Loucy (cell line): ENCODE measurements at regions not wholly inside any gene's neighbourhood (a gene's known extent, or its start where the extent isn't known, plus 50 kb on each side); places are given as distances from the start of the nearest gene placed in this dataset.

ENCODE experiments used
- EZH2phosphoT487 ChIP-seq: fragments of 200-600 bp; IDR thresholded peaks from 2 replicates; pipeline ENCODE4 v1.6.1; 2018; ENCODE audit warnings: antibody characterized with exemption, mild to moderate bottlenecking, moderate library complexity, borderline replicate concordance
- TF ChIP-seq, protein P1 (sequence below): fragments of 200-600 bp; sonication (generic); conservative IDR thresholded peaks from 2 replicates; pipeline ENCODE4 v1.5.1; 2014; ENCODE audit warnings: mild to moderate bottlenecking, antibody characterized with exemption, low read length

DNA sequence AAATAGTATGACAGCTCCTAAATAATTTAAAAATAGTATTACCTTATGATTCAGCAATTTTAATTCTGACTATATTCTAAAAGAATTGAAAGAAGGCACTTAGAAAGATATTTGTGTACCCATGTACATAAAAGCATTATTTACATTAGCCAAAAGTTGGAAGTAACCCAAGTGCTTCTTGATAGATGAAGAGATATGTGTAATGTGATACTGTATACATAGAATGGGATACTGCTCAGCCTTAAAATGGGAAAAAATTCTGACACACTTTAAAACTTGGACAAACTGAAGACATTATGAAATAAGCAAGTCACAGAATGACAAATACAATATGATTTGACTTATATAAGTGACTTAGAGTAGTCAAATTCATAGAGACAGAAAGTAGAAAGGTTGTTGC is 112.2 kb downstream of the IDS start:
- TF ChIP-seq, protein P1, sequence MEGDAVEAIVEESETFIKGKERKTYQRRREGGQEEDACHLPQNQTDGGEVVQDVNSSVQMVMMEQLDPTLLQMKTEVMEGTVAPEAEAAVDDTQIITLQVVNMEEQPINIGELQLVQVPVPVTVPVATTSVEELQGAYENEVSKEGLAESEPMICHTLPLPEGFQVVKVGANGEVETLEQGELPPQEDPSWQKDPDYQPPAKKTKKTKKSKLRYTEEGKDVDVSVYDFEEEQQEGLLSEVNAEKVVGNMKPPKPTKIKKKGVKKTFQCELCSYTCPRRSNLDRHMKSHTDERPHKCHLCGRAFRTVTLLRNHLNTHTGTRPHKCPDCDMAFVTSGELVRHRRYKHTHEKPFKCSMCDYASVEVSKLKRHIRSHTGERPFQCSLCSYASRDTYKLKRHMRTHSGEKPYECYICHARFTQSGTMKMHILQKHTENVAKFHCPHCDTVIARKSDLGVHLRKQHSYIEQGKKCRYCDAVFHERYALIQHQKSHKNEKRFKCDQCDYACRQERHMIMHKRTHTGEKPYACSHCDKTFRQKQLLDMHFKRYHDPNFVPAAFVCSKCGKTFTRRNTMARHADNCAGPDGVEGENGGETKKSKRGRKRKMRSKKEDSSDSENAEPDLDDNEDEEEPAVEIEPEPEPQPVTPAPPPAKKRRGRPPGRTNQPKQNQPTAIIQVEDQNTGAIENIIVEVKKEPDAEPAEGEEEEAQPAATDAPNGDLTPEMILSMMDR, result no peak
- TF ChIP-seq EZH2phosphoT487, result no peak
